A549 (cell line): ENCODE measurements at regions not wholly inside any gene's neighbourhood (a gene's known extent, or its start where the extent isn't known, plus 50 kb on each side); places are given as distances from the start of the nearest gene placed in this dataset.

Experiments used
- ATAC-seq, 2 experiments: fragments of 200-7000 bp in 1 of 2; fragments of >200 bp in 1 of 2; cut with Nextera tagmentation in 1 of 2; cut with Tn5 transposase in 1 of 2; 3 replicates each; pipeline versions ENCODE4 v1.8.0 to v1.9.1; 2018 to 2020; ENCODE audit warnings: mild to moderate bottlenecking in 1 of 2, moderate library complexity in 1 of 2
- CTCF ChIA-PET: fragments of 300-600 bp; sonication (Branson Sonifier 250); formaldehyde crosslinking; extraction: SDS; loops from one replicate; lab custom pipeline; 2021; ENCODE audit warnings: antibody characterized with exemption, inconsistent platforms; lab: Yijun Ruan, JAX
- POLR2A ChIA-PET: fragments of 350-600 bp; formaldehyde crosslinking; extraction: SDS; loops from one replicate; lab custom pipeline; 2021; ENCODE audit warnings: antibody characterized with exemption, inconsistent platforms; lab: Yijun Ruan, JAX
- DNase-seq, 2 experiments: peaks; one replicate each; pipeline versions ENCODE4 v3.0.0 to v3.0.0-alpha.2; 2011 to 2016; ENCODE audit warnings: low read depth in 1 of 2, low spot score in 1 of 2
- FAIRE-seq: peaks from 2 replicates; lab custom pipeline; 2011; peaks lifted over from hg19 to GRCh38; lab: Jason Lieb, UNC
- H3K27ac ChIP-seq, 2 experiments: fragments of >200 bp; sonication (Bioruptor Twin); formaldehyde crosslinking; 3 replicates each; pipeline ENCODE4 v1.5.1; 2016 to 2017
- H3K4me1 ChIP-seq: fragments of >200 bp; sonication (Bioruptor Twin); formaldehyde crosslinking; 3 replicates; pipeline ENCODE4 v1.6.1; 2016
- H3K4me2 ChIP-seq: fragments of >200 bp; sonication (Bioruptor Twin); formaldehyde crosslinking; 3 replicates; pipeline ENCODE4 v1.6.1; 2016
- H3K4me3 ChIP-seq: fragments of >200 bp; sonication (Bioruptor Twin); formaldehyde crosslinking; 3 replicates; pipeline ENCODE4 v1.5.1; 2016
- H3K9me3 ChIP-seq: fragments of >200 bp; sonication (Bioruptor Twin); formaldehyde crosslinking; 3 replicates; pipeline ENCODE4 v1.6.1; 2016
- BCL3 ChIP-seq: fragments of >200 bp; sonication (Bioruptor Twin); formaldehyde crosslinking; IDR thresholded peaks from 3 replicates; pipeline ENCODE4 v1.6.1; 2016
- CBX2 ChIP-seq: fragments of 200-600 bp; sonication (generic); IDR thresholded peaks from 2 replicates; pipeline ENCODE4 v1.6.1; 2016; ENCODE audit warnings: low read depth, mild to moderate bottlenecking, borderline replicate concordance
- CBX8 ChIP-seq: fragments of 200-600 bp; sonication (generic); IDR thresholded peaks from 2 replicates; pipeline ENCODE4 v1.6.1; 2016
- CEBPB ChIP-seq, 2 experiments: fragments of >200 bp in 1 of 2; sonication (Bioruptor Twin) in 1 of 2; formaldehyde crosslinking in 1 of 2; IDR thresholded peaks; 2 replicates each; pipeline ENCODE4 v1.6.1; 2012 to 2016
- CHD2 ChIP-seq: fragments of 150-350 bp; IDR thresholded peaks from 2 replicates; pipeline ENCODE4 v1.6.1; 2014; ENCODE audit warnings: low read length; ENCODE audit not compliant: partially characterized antibody
- EHMT2 ChIP-seq: fragments of 200-600 bp; sonication (generic); IDR thresholded peaks from 2 replicates; pipeline ENCODE4 v1.6.1; 2016; ENCODE audit warnings: antibody characterized with exemption, low read depth, mild to moderate bottlenecking, moderate library complexity
- ELK1 ChIP-seq: fragments of 150-350 bp; IDR thresholded peaks from 2 replicates; pipeline ENCODE4 v1.6.1; 2014; ENCODE audit warnings: low read depth, mild to moderate bottlenecking, low read length
- GATA3 ChIP-seq: IDR thresholded peaks from 2 replicates; pipeline ENCODE4 v1.6.1; 2012; ENCODE audit warnings: borderline replicate concordance
- HOXA7 ChIP-seq: fragments of 250-450 bp; sonication (Bioruptor Pico); IDR thresholded peaks from 2 replicates; pipeline ENCODE4 v1.5.0; 2020; ENCODE audit warnings: mild to moderate bottlenecking, moderate library complexity
- HOXB13 ChIP-seq: fragments of 250-450 bp; sonication (Bioruptor Pico); IDR thresholded peaks from 2 replicates; pipeline ENCODE4 v1.5.0; 2020; ENCODE audit warnings: low read depth, mild to moderate bottlenecking, moderate library complexity
- KDM1A ChIP-seq: fragments of 200-600 bp; sonication (generic); IDR thresholded peaks from 2 replicates; pipeline ENCODE4 v1.6.1; 2016; ENCODE audit warnings: low read depth, mild to moderate bottlenecking
- KDM5A ChIP-seq: fragments of 200-600 bp; sonication (generic); IDR thresholded peaks from 2 replicates; pipeline ENCODE4 v1.6.1; 2016; ENCODE audit warnings: antibody characterized with exemption, mild to moderate bottlenecking
- MAFK ChIP-seq: fragments of 450-650 bp; IDR thresholded peaks from 2 replicates; pipeline ENCODE4 v1.6.1; 2014; ENCODE audit not compliant: partially characterized antibody
- NFE2L2 ChIP-seq: fragments of 150-350 bp; conservative IDR thresholded peaks from 2 replicates; pipeline ENCODE4 v1.6.1; 2014; ENCODE audit warnings: low read length
- NR3C1 ChIP-seq: fragments of >200 bp; sonication (Bioruptor Twin); formaldehyde crosslinking; IDR thresholded peaks from 3 replicates; pipeline ENCODE4 v1.6.1; 2017
- PBX3 ChIP-seq: IDR thresholded peaks from 2 replicates; pipeline ENCODE4 v1.6.1; 2012
- POLR2A ChIP-seq: IDR thresholded peaks from 2 replicates; pipeline ENCODE4 v1.6.1; 2012; ENCODE audit warnings: mild to moderate bottlenecking, low read length
- RARB ChIP-seq: fragments of 250-450 bp; sonication (Bioruptor Pico); IDR thresholded peaks from 2 replicates; pipeline ENCODE4 v1.8.0; 2021; ENCODE audit warnings: mild to moderate bottlenecking, moderate library complexity
- RCOR1 ChIP-seq: fragments of 150-350 bp; IDR thresholded peaks from 2 replicates; pipeline ENCODE4 v1.6.1; 2014; ENCODE audit warnings: antibody characterized with exemption, low read length, low read depth
- RFX5 ChIP-seq: fragments of 450-650 bp; IDR thresholded peaks from 2 replicates; pipeline ENCODE4 v1.7.1; 2014; ENCODE audit warnings: antibody characterized with exemption, mild to moderate bottlenecking, moderate library complexity
- SREBF2 ChIP-seq: fragments of 450-650 bp; IDR thresholded peaks from 2 replicates; pipeline ENCODE4 v1.6.1; 2014; ENCODE audit warnings: mild to moderate bottlenecking, moderate library complexity
- TFCP2L1 ChIP-seq: fragments of 250-450 bp; sonication (Bioruptor Pico); IDR thresholded peaks from 2 replicates; pipeline ENCODE4 v1.5.0; 2021; ENCODE audit warnings: mild to moderate bottlenecking
- USF2 ChIP-seq: fragments of 450-650 bp; IDR thresholded peaks from 2 replicates; pipeline ENCODE4 v1.6.1; 2014; ENCODE audit warnings: antibody characterized with exemption
- ZC3H11A ChIP-seq: fragments of 450-650 bp; IDR thresholded peaks from 2 replicates; pipeline ENCODE4 v1.6.1; 2014; ENCODE audit warnings: antibody characterized with exemption, mild to moderate bottlenecking
- ZFP36 ChIP-seq: fragments of 450-650 bp; IDR thresholded peaks from 2 replicates; pipeline ENCODE4 v1.6.1; 2014; ENCODE audit warnings: borderline replicate concordance; ENCODE audit not compliant: partially characterized antibody
- ZNF302 ChIP-seq: fragments of 250-450 bp; sonication (Bioruptor Pico); IDR thresholded peaks from 2 replicates; pipeline ENCODE4 v1.9.0; 2021; ENCODE audit warnings: inconsistent platforms, mild to moderate bottlenecking, moderate library complexity
- ZSCAN20 ChIP-seq: fragments of 250-450 bp; sonication (Bioruptor Pico); IDR thresholded peaks from 2 replicates; pipeline ENCODE4 v1.8.0; 2022; ENCODE audit warnings: mild to moderate bottlenecking, moderate library complexity
- WGBS: methylation state at CpG from one replicate; pipeline ENCODE4 v1.1.6; 2017; ENCODE audit errors: missing lambda C conversion rate; 5-methylcytosine and 5-hydroxymethylcytosine counted together
- TF ChIP-seq, protein P1 (sequence below): IDR thresholded peaks from 2 replicates; pipeline ENCODE4 v1.6.1; 2012; ENCODE audit warnings: low read depth, borderline replicate concordance

DNA sequence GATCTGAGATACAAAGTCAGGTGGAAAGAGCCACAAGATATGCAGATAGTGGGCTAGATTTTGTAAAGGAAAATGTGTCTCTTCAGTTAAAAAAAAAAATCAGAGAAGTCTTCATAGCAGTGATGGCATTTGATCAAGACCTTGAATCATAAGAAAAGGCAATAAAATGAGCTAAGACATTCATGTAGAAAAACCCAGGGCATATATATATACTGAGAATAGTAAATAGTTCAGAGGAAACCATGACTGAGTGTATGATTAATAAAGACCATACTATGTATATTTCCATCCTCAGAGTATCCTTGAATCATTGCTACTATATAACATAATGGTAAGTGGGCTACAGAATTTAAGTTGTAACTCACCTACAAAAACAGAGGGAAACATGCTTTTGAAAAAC lies 321.7 kb upstream of the NR5A2 start:
- H3K4me3 ChIP-seq, result no peak overlapping the region
- H3K27ac ChIP-seq, result no peak overlapping the region
- TF ChIP-seq NR3C1 (no peak), POLR2A (no peak), CHD2 (no peak), EHMT2 (no peak), NFE2L2 (no peak), ZSCAN20 (CRISPR knock-in tag) (no peak), HOXA7 (CRISPR knock-in tag) (no peak), BCL3 (no peak), CBX8 (no peak), CBX2 (no peak), PBX3 (no peak)
- POLR2A ChIA-PET, result no interaction called here
- H3K9me3 ChIP-seq, result no peaks in the 10 kb centered on the region
- H3K4me2 ChIP-seq, result no peak overlapping the region
- H3K4me1 ChIP-seq, result no peaks in the 10 kb centered on the region
- FAIRE-seq (no peak), DNase-seq (no peak), ATAC-seq (no peak)
- CTCF ChIA-PET, result interaction anchor here (0.7 to 1.1 kb wide), 3 partner anchors 10 to 21 kb away, joined by 3 to 6 read pairs (median 3); no protein-coding TSS in a partner anchor

DNA sequence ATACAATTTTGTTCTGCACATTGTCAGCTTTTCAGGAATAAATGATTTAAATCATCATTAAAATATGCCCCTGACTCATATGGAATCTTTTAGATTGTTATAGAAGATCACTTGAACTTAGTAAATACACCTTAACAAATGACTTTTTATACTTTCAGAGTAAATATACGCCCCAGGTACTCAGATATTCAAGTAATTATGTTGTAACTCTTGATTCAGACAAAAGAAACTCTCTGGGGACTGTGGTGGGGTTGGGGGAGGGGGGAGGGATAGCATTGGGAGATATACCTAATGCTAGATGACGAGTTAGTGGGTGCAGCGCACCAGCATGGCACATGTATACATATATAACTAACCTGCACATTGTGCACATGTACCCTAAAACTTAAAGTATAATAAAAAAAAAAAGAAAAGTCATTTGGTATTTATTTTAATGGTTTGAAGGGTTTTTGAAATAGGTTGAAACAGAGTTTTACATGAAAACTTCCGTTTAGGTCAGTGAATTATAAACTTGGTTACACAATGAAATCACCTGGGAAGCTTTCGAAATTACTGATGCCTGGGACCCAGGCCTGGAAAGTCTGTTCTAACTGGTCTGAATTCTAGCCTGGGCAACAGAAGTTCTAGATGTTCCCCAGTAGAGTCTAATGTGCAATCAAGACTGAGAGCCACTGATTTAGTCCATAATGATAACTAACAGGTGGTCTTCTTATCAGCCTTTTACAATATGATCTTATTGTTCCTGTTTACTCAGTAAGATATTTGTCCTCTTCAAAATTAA lies 320.5 kb upstream of the NR5A2 start:
- no peak for TF ChIP-seq TFCP2L1 (CRISPR knock-in tag)
- no peak for TF ChIP-seq ZSCAN20 (CRISPR knock-in tag)
- TF ChIP-seq, protein P1, sequence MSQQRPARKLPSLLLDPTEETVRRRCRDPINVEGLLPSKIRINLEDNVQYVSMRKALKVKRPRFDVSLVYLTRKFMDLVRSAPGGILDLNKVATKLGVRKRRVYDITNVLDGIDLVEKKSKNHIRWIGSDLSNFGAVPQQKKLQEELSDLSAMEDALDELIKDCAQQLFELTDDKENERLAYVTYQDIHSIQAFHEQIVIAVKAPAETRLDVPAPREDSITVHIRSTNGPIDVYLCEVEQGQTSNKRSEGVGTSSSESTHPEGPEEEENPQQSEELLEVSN, result no peak
- no peak for TF ChIP-seq GATA3
- Histone ChIP-seq H3K9me3 (peaks cover 10% of the 10 kb centered on the region; the same call in 1 of the 3 replicates), H3K27ac (no peak overlapping the region), H3K4me3 (no peak overlapping the region), H3K4me2 (no peak overlapping the region), H3K4me1 (no peaks in the 10 kb centered on the region)
- ChIA-PET POLR2A (no interaction called here), CTCF (interaction anchor here (0.8 kb wide), 1 partner anchor 23 kb away, joined by 3 read pairs; no protein-coding TSS in a partner anchor)
- FAIRE-seq, result no peak
- DNase-seq, result no peak
- WGBS, result 79% methylated on average over 5 of the region's 5 CpGs
- ATAC-seq, result no peak

DNA sequence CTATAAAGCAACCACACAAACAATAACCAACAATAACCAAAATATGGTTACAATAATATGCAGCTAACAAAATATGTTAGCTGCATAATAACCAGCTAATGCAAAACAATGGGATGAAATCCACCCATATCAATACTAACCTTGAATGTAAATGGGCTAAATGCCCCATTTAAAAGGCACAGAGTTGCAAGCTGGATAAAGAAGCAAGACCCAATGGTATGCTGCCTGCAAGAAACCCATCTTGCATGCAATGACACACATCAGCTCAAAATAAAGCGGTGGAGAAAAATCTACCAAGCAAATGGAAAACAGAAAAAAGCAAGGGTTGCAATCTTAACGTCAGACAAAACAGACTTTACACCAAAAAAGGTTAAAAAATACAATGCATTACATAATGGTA lies 316.5 kb upstream of the NR5A2 start:
- CTCF ChIA-PET, result interaction anchor here (0.8 kb wide), 1 partner anchor 24 kb away, joined by 3 read pairs; no protein-coding TSS in a partner anchor
- Histone ChIP-seq H3K4me3 (no peak overlapping the region), H3K27ac (no peak overlapping the region), H3K4me1 (no peaks in the 10 kb centered on the region), H3K4me2 (no peak overlapping the region), H3K9me3 (peaks cover 16% of the 10 kb centered on the region; the same call in 1 of the 3 replicates)
- 46% methylated on average over 2 of the region's 2 CpGs for WGBS
- no peak for TF ChIP-seq SREBF2
- TF ChIP-seq KDM5A, result no peak
- no peak for TF ChIP-seq CEBPB (IDR thresholded peaks at IDR 0.05)
- no peak for TF ChIP-seq RFX5
- no peak for TF ChIP-seq HOXB13
- FAIRE-seq (no peak), DNase-seq (no peak), ATAC-seq (no peak)
- POLR2A ChIA-PET, result no interaction called here

DNA sequence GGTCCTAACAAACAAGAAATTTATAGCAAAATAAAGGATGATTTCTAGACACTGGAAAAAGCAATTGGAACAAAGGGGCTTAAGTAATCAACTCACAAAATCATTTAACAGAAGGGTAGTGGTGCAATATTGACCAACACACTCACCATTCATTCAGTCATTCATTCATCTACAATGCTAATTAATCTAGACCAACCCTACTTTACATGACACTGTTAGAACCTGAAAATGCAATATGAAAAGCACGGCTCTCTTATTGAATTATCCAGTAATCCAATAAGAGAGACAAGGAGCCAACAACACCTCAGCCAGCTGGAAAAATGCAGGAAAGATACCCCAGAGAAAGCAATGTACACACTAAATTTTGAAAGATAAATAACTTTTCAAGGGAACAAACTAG lies 310.8 kb upstream of the NR5A2 start:
- peaks cover 8% of the 10 kb centered on the region; the same call in 1 of the 3 replicates for H3K9me3 ChIP-seq
- FAIRE-seq (no peak), DNase-seq (no peak), ATAC-seq (no peak)
- no peak overlapping the region for H3K27ac ChIP-seq
- ChIA-PET POLR2A (no interaction called here), CTCF (no interaction called here)
- no peak overlapping the region for H3K4me3 ChIP-seq
- WGBS, result 92% methylated on average over 1 of the region's 1 CpG
- H3K4me1 ChIP-seq, result no peaks in the 10 kb centered on the region
- no peak overlapping the region for H3K4me2 ChIP-seq
- TF ChIP-seq ZC3H11A (no peak), ELK1 (no peak), RARB (CRISPR knock-in tag) (no peak), KDM1A (no peak), TFCP2L1 (CRISPR knock-in tag) (no peak), SREBF2 (no peak), USF2 (no peak), ZNF302 (no peak), ZFP36 (no peak), RCOR1 (no peak), MAFK (no peak)
